ENCODE measurements at regions not wholly inside any gene's neighbourhood (a gene's known extent, or its start where the extent isn't known, plus 50 kb on each side); places are given as distances from the start of the nearest gene placed in this dataset.

DNA sequence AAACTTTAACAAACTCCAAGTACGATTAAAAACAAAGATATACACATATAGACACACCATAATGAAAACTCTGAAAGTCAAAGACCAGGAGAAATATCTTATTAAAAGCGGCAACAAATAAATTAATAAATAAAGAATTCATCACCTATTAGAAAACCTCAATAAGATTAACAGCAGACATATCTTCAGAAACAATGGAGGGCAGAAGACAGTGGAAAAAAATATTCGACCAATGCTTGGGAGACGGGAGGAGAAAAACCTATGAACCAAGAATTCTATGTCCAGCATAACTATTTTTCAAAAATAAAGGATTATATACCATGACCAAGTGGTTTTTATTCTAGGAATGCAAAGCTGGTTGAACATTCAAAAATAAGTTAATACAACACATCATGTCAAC lies 578.6 kb upstream of the CCNG1 start:
- WGBS, 2 experiments: 95% methylated on average over 4 of the region's 4 CpGs; no CpG with 5 or more reads in 1 of the 2 experiments
- no peaks in the 10 kb centered on the region for H3K36me3 ChIP-seq (ENCODE audit: control insufficient read depth, insufficient read depth, low read length)
- no peaks in the 10 kb centered on the region for H3K4me1 ChIP-seq (ENCODE audit: control insufficient read depth, insufficient read depth, low read length)
- no peaks in the 10 kb centered on the region for H3K27me3 ChIP-seq (ENCODE audit: control insufficient read depth, insufficient read depth, low read length, poor library complexity, severe bottlenecking)
- H3K4me3 ChIP-seq (ENCODE audit: insufficient read depth, low read depth, low read length): no peak overlapping the region
- H3K9me3 ChIP-seq (ENCODE audit: control insufficient read depth, low read length): peaks cover 3% of the 10 kb centered on the region
- no peak overlapping the region for H3K27ac ChIP-seq (ENCODE audit: insufficient read depth, low read depth, low read length, poor library complexity, severe bottlenecking)

GRCh38 chr5:162870966-162871365 lies 566.4 kb upstream of the CCNG1 start:
- Histone ChIP-seq H3K4me1 (ENCODE audit: control insufficient read depth, insufficient read depth, low read length) (no peaks in the 10 kb centered on the region), H3K4me3 (ENCODE audit: insufficient read depth, low read depth, low read length) (no peak overlapping the region), H3K27ac (ENCODE audit: insufficient read depth, low read depth, low read length, poor library complexity, severe bottlenecking) (no peak overlapping the region), H3K36me3 (ENCODE audit: control insufficient read depth, insufficient read depth, low read length) (no peaks in the 10 kb centered on the region), H3K9me3 (ENCODE audit: control insufficient read depth, low read length) (no peaks in the 10 kb centered on the region), H3K27me3 (ENCODE audit: control insufficient read depth, insufficient read depth, low read length, poor library complexity, severe bottlenecking) (no peaks in the 10 kb centered on the region)

- Histone ChIP-seq H3K27ac (ENCODE audit: insufficient read depth, low read depth, low read length, poor library complexity, severe bottlenecking) (no peak overlapping the region), H3K36me3 (ENCODE audit: control insufficient read depth, insufficient read depth, low read length) (no peaks in the 10 kb centered on the region), H3K27me3 (ENCODE audit: control insufficient read depth, insufficient read depth, low read length, poor library complexity, severe bottlenecking) (no peaks in the 10 kb centered on the region), H3K4me1 (ENCODE audit: control insufficient read depth, insufficient read depth, low read length) (no peaks in the 10 kb centered on the region), H3K4me3 (ENCODE audit: insufficient read depth, low read depth, low read length) (no peak overlapping the region), H3K9me3 (ENCODE audit: control insufficient read depth, low read length) (no peaks in the 10 kb centered on the region)
- 94 to 95% methylated on average over 12 of the region's 12 CpGs for WGBS, 2 experiments
These were observed 554.8 kb upstream of the CCNG1 start for GRCh38 chr5:162882629-162883028.

DNA sequence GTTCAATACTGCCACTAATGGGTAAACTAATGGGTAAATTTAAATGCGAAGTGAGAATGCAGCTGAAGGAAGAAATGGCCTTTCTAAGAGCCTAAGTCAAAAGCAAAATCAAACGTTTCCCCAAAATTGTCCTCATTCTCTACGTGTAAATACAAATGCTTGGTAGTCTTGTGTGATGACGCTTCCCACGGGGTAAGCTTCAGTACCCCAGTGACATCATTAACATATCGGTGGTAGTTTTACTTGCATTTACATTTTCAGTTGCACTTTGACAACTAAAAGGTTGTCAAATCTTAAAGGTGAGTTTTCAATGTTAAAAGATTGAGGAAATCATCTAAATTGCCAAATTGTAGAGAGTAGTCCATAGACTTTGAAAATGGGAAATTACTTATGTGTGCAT lies 550.7 kb upstream of the CCNG1 start:
- Histone ChIP-seq H3K9me3 (ENCODE audit: control insufficient read depth, low read length) (no peaks in the 10 kb centered on the region), H3K4me3 (ENCODE audit: insufficient read depth, low read depth, low read length) (no peak overlapping the region), H3K4me1 (ENCODE audit: control insufficient read depth, insufficient read depth, low read length) (no peaks in the 10 kb centered on the region), H3K36me3 (ENCODE audit: control insufficient read depth, insufficient read depth, low read length) (no peaks in the 10 kb centered on the region), H3K27me3 (ENCODE audit: control insufficient read depth, insufficient read depth, low read length, poor library complexity, severe bottlenecking) (no peaks in the 10 kb centered on the region), H3K27ac (ENCODE audit: insufficient read depth, low read depth, low read length, poor library complexity, severe bottlenecking) (no peak overlapping the region)
- WGBS, 2 experiments: 73 to 76% methylated on average over 6 of the region's 6 CpGs

DNA sequence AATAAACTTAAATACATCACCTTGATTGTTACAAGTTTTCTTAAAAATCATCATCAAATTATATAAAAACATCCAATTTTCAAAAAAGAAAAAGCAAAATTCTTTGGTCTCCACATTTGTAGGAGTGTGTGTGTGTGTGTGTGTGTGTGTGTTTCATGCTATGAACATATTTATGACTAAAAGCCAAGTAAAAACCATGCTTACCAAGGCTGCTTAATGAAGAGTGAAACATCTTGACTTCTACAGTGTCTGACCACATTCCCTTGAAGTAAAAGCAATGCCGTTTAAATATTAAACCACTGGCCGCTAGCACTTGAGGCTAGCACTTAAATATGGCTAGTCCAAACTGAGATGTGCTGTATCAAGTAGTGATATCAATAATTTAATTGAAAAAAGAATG lies 549.1 kb upstream of the CCNG1 start:
- no peaks in the 10 kb centered on the region for H3K9me3 ChIP-seq (ENCODE audit: control insufficient read depth, low read length)
- no peaks in the 10 kb centered on the region for H3K36me3 ChIP-seq (ENCODE audit: control insufficient read depth, insufficient read depth, low read length)
- H3K27me3 ChIP-seq (ENCODE audit: control insufficient read depth, insufficient read depth, low read length, poor library complexity, severe bottlenecking): no peaks in the 10 kb centered on the region
- H3K4me3 ChIP-seq (ENCODE audit: insufficient read depth, low read depth, low read length): no peak overlapping the region
- no peak overlapping the region for H3K27ac ChIP-seq (ENCODE audit: insufficient read depth, low read depth, low read length, poor library complexity, severe bottlenecking)
- H3K4me1 ChIP-seq (ENCODE audit: control insufficient read depth, insufficient read depth, low read length): no peaks in the 10 kb centered on the region
- WGBS, 2 experiments: 96 to 100% methylated on average over 2 of the region's 2 CpGs

DNA sequence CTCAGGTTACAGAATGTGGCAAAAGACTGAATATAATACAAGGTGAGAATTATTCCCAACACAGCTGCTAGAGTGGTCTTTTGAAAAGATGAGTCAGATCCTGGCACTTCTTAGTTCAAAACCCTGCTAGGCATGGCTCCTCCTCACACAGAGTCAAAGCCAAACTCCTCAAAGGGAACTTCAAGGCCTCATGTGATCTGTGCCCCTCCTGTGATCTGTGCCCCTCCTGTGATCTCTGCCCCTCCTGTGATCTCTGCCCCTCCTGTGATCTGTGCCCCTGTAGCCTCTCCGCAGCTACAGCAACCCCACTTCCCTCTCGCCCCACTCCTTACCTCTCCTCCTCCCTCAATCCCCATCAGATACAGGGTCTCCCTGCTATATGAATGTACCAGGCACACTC lies 525.5 kb upstream of the CCNG1 start:
- no peaks in the 10 kb centered on the region for H3K27me3 ChIP-seq (ENCODE audit: control insufficient read depth, insufficient read depth, low read length, poor library complexity, severe bottlenecking)
- no peaks in the 10 kb centered on the region for H3K36me3 ChIP-seq (ENCODE audit: control insufficient read depth, insufficient read depth, low read length)
- H3K27ac ChIP-seq (ENCODE audit: insufficient read depth, low read depth, low read length, poor library complexity, severe bottlenecking): no peak overlapping the region
- no peaks in the 10 kb centered on the region for H3K9me3 ChIP-seq (ENCODE audit: control insufficient read depth, low read length)
- no peak overlapping the region for H3K4me3 ChIP-seq (ENCODE audit: insufficient read depth, low read depth, low read length)
- WGBS, 2 experiments: 59 to 61% methylated on average over 2 of the region's 2 CpGs
- no peaks in the 10 kb centered on the region for H3K4me1 ChIP-seq (ENCODE audit: control insufficient read depth, insufficient read depth, low read length)

- Histone ChIP-seq H3K27me3 (ENCODE audit: control insufficient read depth, insufficient read depth, low read length, poor library complexity, severe bottlenecking) (no peaks in the 10 kb centered on the region), H3K27ac (ENCODE audit: insufficient read depth, low read depth, low read length, poor library complexity, severe bottlenecking) (no peak overlapping the region), H3K9me3 (ENCODE audit: control insufficient read depth, low read length) (no peaks in the 10 kb centered on the region), H3K36me3 (ENCODE audit: control insufficient read depth, insufficient read depth, low read length) (no peaks in the 10 kb centered on the region), H3K4me1 (ENCODE audit: control insufficient read depth, insufficient read depth, low read length) (no peaks in the 10 kb centered on the region), H3K4me3 (ENCODE audit: insufficient read depth, low read depth, low read length) (no peak overlapping the region)
- 85 to 87% methylated on average over 1 to 2 of the region's 2 CpGs for WGBS, 2 experiments
These were observed 521.0 kb upstream of the CCNG1 start for GRCh38 chr5:162916368-162916767.

DNA sequence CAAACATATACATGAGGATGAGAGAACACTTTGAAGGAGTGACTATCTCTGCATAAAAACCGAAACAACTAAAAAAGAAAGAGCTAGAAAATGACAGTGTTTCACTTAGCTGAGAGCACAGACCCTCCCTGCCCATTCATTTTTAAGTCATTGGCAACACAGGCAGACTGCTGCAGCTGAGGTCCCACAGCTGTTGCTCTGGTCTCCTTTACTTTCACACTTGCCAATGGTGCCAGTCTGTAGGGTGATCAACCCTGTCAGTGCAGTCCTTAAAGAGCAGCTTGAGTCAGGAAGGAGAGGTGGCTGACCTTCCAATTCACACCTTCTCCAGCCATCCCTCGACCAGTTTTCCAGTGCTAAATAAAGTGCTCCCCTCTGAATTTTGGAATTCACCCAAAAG lies 508.3 kb upstream of the CCNG1 start:
- no peaks in the 10 kb centered on the region for H3K27me3 ChIP-seq (ENCODE audit: control insufficient read depth, insufficient read depth, low read length, poor library complexity, severe bottlenecking)
- WGBS, 2 experiments: 87 to 88% methylated on average over 2 of the region's 2 CpGs
- no peaks in the 10 kb centered on the region for H3K9me3 ChIP-seq (ENCODE audit: control insufficient read depth, low read length)
- H3K27ac ChIP-seq (ENCODE audit: insufficient read depth, low read depth, low read length, poor library complexity, severe bottlenecking): no peak overlapping the region
- no peaks in the 10 kb centered on the region for H3K4me1 ChIP-seq (ENCODE audit: control insufficient read depth, insufficient read depth, low read length)
- H3K4me3 ChIP-seq (ENCODE audit: insufficient read depth, low read depth, low read length): no peak overlapping the region
- H3K36me3 ChIP-seq (ENCODE audit: control insufficient read depth, insufficient read depth, low read length): no peaks in the 10 kb centered on the region

GRCh38 chr5:162931501-162931900 lies 505.9 kb upstream of the CCNG1 start:
- WGBS, 2 experiments: 86 to 97% methylated on average over 1 to 2 of the region's 2 CpGs

DNA sequence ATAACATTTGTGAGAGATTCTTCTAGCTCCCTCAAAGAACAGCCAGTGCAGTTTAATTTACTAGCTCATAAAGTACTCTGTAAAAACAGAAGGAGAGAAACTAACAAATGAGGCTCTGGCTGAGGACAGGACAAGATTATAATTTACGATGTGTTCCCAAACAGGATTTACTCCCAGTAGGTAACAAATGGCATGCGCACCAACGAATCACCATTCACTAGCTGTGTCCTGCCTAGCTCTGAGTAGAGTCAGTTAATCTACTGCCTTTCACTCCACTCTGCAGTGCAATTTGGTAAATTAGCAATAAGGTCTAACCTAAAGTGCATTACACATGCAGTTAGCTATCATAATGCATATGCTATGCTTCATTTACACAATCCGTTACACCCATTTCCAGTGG lies 497.4 kb upstream of the CCNG1 start:
- no peak overlapping the region for H3K4me3 ChIP-seq (ENCODE audit: insufficient read depth, low read depth, low read length)
- H3K4me1 ChIP-seq (ENCODE audit: control insufficient read depth, insufficient read depth, low read length): no peaks in the 10 kb centered on the region
- H3K9me3 ChIP-seq (ENCODE audit: control insufficient read depth, low read length): no peaks in the 10 kb centered on the region
- no peak overlapping the region for H3K27ac ChIP-seq (ENCODE audit: insufficient read depth, low read depth, low read length, poor library complexity, severe bottlenecking)
- WGBS, 2 experiments: 85 to 88% methylated on average over 4 of the region's 4 CpGs
- no peaks in the 10 kb centered on the region for H3K36me3 ChIP-seq (ENCODE audit: control insufficient read depth, insufficient read depth, low read length)
- H3K27me3 ChIP-seq (ENCODE audit: control insufficient read depth, insufficient read depth, low read length, poor library complexity, severe bottlenecking): no peaks in the 10 kb centered on the region

More at GRCh38 chr5:162931501-162931900, 505.9 kb upstream of the CCNG1 start:
- Histone ChIP-seq H3K4me3 (ENCODE audit: insufficient read depth, low read depth, low read length) (no peak overlapping the region), H3K9me3 (ENCODE audit: control insufficient read depth, low read length) (no peaks in the 10 kb centered on the region), H3K36me3 (ENCODE audit: control insufficient read depth, insufficient read depth, low read length) (no peaks in the 10 kb centered on the region), H3K4me1 (ENCODE audit: control insufficient read depth, insufficient read depth, low read length) (no peaks in the 10 kb centered on the region), H3K27ac (ENCODE audit: insufficient read depth, low read depth, low read length, poor library complexity, severe bottlenecking) (no peak overlapping the region), H3K27me3 (ENCODE audit: control insufficient read depth, insufficient read depth, low read length, poor library complexity, severe bottlenecking) (no peaks in the 10 kb centered on the region)

DNA sequence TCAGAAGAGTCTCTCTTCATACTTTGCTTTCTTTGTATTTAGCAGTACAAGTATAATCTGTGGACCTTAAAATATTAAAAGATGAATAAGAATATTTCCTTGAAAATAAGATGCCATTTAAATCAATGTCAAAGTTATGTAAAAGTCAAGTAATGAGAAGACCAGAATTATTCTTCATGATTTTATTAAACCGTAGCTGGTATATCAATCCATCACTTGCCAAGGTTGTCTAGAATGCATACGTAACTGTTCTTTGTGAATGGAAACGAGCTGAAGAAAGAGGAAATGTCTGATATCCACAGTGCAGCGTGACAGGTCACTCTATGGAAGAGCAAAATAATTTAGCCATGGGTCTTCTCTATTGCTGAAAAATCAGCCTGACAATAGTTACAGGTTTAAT lies 488.7 kb upstream of the CCNG1 start:
- Histone ChIP-seq H3K27me3 (ENCODE audit: control insufficient read depth, insufficient read depth, low read length, poor library complexity, severe bottlenecking) (no peaks in the 10 kb centered on the region), H3K4me3 (ENCODE audit: insufficient read depth, low read depth, low read length) (no peak overlapping the region), H3K36me3 (ENCODE audit: control insufficient read depth, insufficient read depth, low read length) (no peaks in the 10 kb centered on the region), H3K4me1 (ENCODE audit: control insufficient read depth, insufficient read depth, low read length) (no peaks in the 10 kb centered on the region), H3K9me3 (ENCODE audit: control insufficient read depth, low read length) (no peaks in the 10 kb centered on the region), H3K27ac (ENCODE audit: insufficient read depth, low read depth, low read length, poor library complexity, severe bottlenecking) (no peak overlapping the region)
- WGBS, 2 experiments: 92 to 94% methylated on average over 4 of the region's 4 CpGs
